ENCODE measurements at regions not wholly inside any gene's neighbourhood (a gene's known extent, or its start where the extent isn't known, plus 50 kb on each side); places are given as distances from the start of the nearest gene placed in this dataset.

GRCh38 chr18:60675801-60676200 is 303.2 kb upstream of the MC4R start:
- TF ChIP-seq, protein P1, sequence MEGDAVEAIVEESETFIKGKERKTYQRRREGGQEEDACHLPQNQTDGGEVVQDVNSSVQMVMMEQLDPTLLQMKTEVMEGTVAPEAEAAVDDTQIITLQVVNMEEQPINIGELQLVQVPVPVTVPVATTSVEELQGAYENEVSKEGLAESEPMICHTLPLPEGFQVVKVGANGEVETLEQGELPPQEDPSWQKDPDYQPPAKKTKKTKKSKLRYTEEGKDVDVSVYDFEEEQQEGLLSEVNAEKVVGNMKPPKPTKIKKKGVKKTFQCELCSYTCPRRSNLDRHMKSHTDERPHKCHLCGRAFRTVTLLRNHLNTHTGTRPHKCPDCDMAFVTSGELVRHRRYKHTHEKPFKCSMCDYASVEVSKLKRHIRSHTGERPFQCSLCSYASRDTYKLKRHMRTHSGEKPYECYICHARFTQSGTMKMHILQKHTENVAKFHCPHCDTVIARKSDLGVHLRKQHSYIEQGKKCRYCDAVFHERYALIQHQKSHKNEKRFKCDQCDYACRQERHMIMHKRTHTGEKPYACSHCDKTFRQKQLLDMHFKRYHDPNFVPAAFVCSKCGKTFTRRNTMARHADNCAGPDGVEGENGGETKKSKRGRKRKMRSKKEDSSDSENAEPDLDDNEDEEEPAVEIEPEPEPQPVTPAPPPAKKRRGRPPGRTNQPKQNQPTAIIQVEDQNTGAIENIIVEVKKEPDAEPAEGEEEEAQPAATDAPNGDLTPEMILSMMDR (conservative IDR thresholded peaks at IDR 0.05; ENCODE audit: low read depth, low read length) = no peak
- DNase-seq (ENCODE audit: low read depth) = no peak
- H3K4me3 ChIP-seq (ENCODE audit: low read length) = no peak overlapping the region

- H3K4me3 ChIP-seq (ENCODE audit: low read length) = no peak overlapping the region
- TF ChIP-seq, protein P1 (conservative IDR thresholded peaks at IDR 0.05; ENCODE audit: low read depth, low read length) = no peak
- DNase-seq (ENCODE audit: low read depth) = no peak
Measured at GRCh38 chr18:60676815-60677214, 304.2 kb upstream of the MC4R start.

DNA sequence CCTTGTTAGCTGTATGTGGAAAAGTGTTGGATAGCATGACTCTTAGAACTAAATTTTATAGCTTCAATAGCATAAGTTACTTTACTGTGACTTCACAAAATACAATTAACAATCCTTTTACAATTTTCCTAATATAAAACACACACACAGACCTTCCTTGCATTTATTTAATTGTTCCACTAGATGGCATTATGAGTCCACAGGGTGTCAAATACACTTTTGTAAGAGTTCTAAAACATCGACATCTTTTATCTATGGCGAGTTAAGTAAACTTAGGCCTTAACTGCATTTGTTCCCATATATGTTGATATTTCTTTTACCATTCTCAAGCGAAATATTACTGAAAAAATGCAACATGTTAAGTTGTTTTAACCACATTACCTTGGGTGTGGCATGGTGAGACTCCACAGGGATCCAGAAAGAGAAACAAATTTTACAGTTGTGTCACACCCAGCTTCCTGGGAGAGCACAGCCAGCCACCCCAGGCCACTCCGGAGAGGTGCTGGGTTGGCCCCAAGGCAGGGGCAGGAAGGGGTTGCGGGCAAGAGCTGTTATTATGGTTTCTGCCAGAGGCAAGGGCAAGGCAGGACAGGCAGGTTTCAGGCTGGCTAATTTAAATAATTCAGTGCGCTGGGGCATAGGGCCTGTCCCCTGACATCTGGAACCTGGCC is 312.4 kb upstream of the MC4R start:
- DNase-seq (ENCODE audit: low read depth) = no peak
- H3K4me3 ChIP-seq (ENCODE audit: low read length) = no peak overlapping the region
- TF ChIP-seq, protein P1 (conservative IDR thresholded peaks at IDR 0.05; ENCODE audit: low read depth, low read length) = peak; percentile 51

GRCh38 chr18:60686142-60686541 is 313.6 kb upstream of the MC4R start:
- DNase-seq (ENCODE audit: low read depth) = no peak
- no peak overlapping the region for H3K4me3 ChIP-seq (ENCODE audit: low read length)
- TF ChIP-seq, protein P1 (conservative IDR thresholded peaks at IDR 0.05; ENCODE audit: low read depth, low read length) = no peak

DNA sequence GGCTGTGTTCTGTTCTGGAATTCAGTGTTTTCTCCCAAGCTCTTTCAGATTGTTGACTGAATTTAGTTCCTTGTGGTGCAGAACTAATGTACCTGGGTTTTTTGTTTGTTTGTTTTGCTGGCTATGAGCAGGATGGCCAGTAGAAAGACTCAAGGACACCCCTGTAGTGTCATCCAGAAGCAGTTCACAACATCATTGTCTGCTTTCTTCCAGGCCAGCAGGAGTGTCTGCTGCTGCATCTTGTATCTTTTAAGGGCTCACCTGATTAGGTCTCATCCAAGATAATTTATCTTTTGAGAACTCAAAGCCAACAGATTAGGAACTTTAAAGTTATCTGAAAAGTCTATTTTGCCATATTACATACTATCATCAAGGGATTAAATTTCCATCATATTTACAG is 318.5 kb upstream of the MC4R start:
- TF ChIP-seq, protein P1 (conservative IDR thresholded peaks at IDR 0.05; ENCODE audit: low read depth, low read length) = no peak
- DNase-seq (ENCODE audit: low read depth) = no peak

DNA sequence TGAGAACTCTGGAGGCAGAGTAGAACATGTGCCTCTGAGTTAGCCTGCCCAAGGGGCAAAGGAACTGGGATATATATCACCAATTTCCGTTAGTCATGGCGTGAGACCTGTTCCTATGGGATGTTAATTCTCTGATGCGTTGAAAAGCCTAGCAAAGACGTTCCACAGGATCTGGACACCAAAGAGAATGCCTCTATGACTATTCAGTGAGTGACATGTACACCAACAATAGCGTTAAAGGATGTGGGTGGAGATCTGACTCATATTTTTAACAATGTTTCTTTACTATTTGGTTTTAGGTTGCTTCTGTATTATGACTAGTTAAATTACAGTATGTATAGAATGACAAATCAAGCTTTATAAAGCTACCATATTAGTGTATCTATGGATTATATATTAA is 320.9 kb upstream of the MC4R start:
- H3K4me3 ChIP-seq (ENCODE audit: low read length) = no peak overlapping the region
- no peak for DNase-seq (ENCODE audit: low read depth)
- TF ChIP-seq, protein P1 (conservative IDR thresholded peaks at IDR 0.05; ENCODE audit: low read depth, low read length) = no peak

More for the DNA sequence above, 318.5 kb upstream of the MC4R start:
- H3K4me3 ChIP-seq (ENCODE audit: low read length) = no peak overlapping the region

GRCh38 chr18:60698901-60699300 is 326.3 kb upstream of the MC4R start:
- H3K4me3 ChIP-seq (ENCODE audit: low read length) = no peak overlapping the region
- TF ChIP-seq, protein P1 (conservative IDR thresholded peaks at IDR 0.05; ENCODE audit: low read depth, low read length) = no peak

More at GRCh38 chr18:60698901-60699300, 326.3 kb upstream of the MC4R start:
- DNase-seq (ENCODE audit: low read depth) = no peak
